GM13977 (cell line): ENCODE measurements at regions not wholly inside any gene's neighbourhood (a gene's known extent, or its start where the extent isn't known, plus 50 kb on each side); places are given as distances from the start of the nearest gene placed in this dataset.

Source experiments
- DNase-seq: peaks from one replicate; pipeline ENCODE4 v3.0.0; 2012; ENCODE audit warnings: low spot score
- CTCF ChIP-seq: IDR thresholded peaks from 2 replicates; pipeline ENCODE4 v1.5.1; 2012; ENCODE audit warnings: mild to moderate bottlenecking, control low read depth; ENCODE audit not compliant: insufficient read depth; ENCODE audit errors: extremely low read depth, missing control alignments
- in situ Hi-C: fragments of 300-500 bp; cut with MboI; formaldehyde crosslinking; loops from one replicate; pipeline ENCODE4 v1.12.0; 2022; ENCODE audit warnings: low sequenced_read_pairs, low pct_unique_long_range_greater_than_20kb, mixed read lengths, inconsistent platforms; ENCODE audit not compliant: unreplicated experiment

- DNase-seq: no peak
- TF ChIP-seq CTCF: no peak
- in situ Hi-C loops: no loop called here
These were observed 192.3 kb upstream of the SALL1 start for GRCh38 chr16:51343411-51343810.

- TF ChIP-seq CTCF: no peak
- no peak for DNase-seq
- in situ Hi-C loops: no loop called here
These were observed 190.1 kb upstream of the SALL1 start for GRCh38 chr16:51341204-51341603.

- DNase-seq: no peak
- in situ Hi-C loops: no loop called here
- no peak for TF ChIP-seq CTCF
These were observed 186.6 kb upstream of the SALL1 start for GRCh38 chr16:51337662-51338061.

- no peak for TF ChIP-seq CTCF
- in situ Hi-C loops: no loop called here
- DNase-seq: no peak
These were observed 177.7 kb upstream of the SALL1 start for GRCh38 chr16:51328733-51329132.

GRCh38 chr16:51327001-51327400, 175.9 kb upstream of the SALL1 start:
- in situ Hi-C loops: no loop called here
- no peak for TF ChIP-seq CTCF
- no peak for DNase-seq

GRCh38 chr16:51326131-51326856, 175.2 kb upstream of the SALL1 start:
- in situ Hi-C loops: no loop called here
- no peak for TF ChIP-seq CTCF
- DNase-seq: no peak

DNA sequence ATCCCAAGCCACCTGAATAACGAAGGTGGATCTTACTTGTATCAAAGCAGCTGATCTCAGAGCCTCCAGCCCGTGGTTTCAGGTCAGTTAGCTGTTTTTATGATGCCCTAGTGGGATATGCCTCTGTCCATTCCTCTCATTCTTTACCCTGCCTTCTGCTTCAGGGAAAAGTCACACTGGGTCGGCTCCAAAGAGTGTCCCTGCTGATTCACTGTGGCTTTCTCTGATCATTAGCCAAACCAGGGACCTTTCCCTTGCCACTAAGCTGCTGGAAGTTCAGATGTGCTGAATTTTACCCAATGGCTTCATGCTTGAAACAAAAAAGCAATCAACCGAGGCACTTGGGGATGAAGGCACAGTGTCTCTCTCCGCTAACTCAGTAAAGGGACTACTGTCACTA, 170.2 kb upstream of the SALL1 start:
- TF ChIP-seq CTCF: no peak
- no peak for DNase-seq
- in situ Hi-C loops: no loop called here
